ENCODE measurements at regions not wholly inside any gene's neighbourhood (a gene's known extent, or its start where the extent isn't known, plus 50 kb on each side); places are given as distances from the start of the nearest gene placed in this dataset.
"Not testable (repeated sequence)": the region's sequence is repeated elsewhere in the genome, so short reads cannot be mapped to it uniquely, and the experiment has no call there.

- 94 to 96% methylated on average over 3 of the region's 3 CpGs for WGBS, 2 donors
- no peaks in the 10 kb centered on the region for H3K27me3 ChIP-seq (ENCODE audit: control insufficient read depth in 1 of 2, insufficient read depth in 2 of 2, low read length in 1 of 2)
Measured at GRCh38 chr3:106093616-106094015, 224.8 kb upstream of the CBLB start.

GRCh38 chr3:106097817-106098435 is 229.1 kb upstream of the CBLB start:
- Histone ChIP-seq H3K9me3 (ENCODE audit: control insufficient read depth, low read length) (no peaks in the 10 kb centered on the region), H3K4me3 (ENCODE audit: low read length in 2 of 2) (no peak overlapping the region), H3K36me3 (ENCODE audit: control insufficient read depth in 1 of 2, insufficient read depth in 2 of 2, low read length in 1 of 2) (no peaks in the 10 kb centered on the region), H3K27ac (ENCODE audit: low read depth in 1 of 2, low read length in 2 of 2) (no peak overlapping the region), H3K4me1 (ENCODE audit: control insufficient read depth in 1 of 2, insufficient read depth in 2 of 2, low read length in 2 of 2) (no peaks in the 10 kb centered on the region), H3K27me3 (ENCODE audit: control insufficient read depth in 1 of 2, insufficient read depth in 2 of 2, low read length in 1 of 2) (no peaks in the 10 kb centered on the region)
- no peak for DNase-seq
- intact Hi-C loops (cut with DNase I): no loop called here
- no peak for ATAC-seq (ENCODE audit: low FRiP score)
- WGBS, 2 donors: 43 to 57% methylated on average over 4 of the region's 4 CpGs

More at GRCh38 chr3:106093616-106094015, 224.8 kb upstream of the CBLB start:
- DNase-seq (no peak), ATAC-seq (ENCODE audit: low FRiP score) (no peak)
- no peak overlapping the region for H3K4me3 ChIP-seq (ENCODE audit: low read length in 2 of 2)
- no peaks in the 10 kb centered on the region for H3K36me3 ChIP-seq (ENCODE audit: control insufficient read depth in 1 of 2, insufficient read depth in 2 of 2, low read length in 1 of 2)
- no peaks in the 10 kb centered on the region for H3K9me3 ChIP-seq (ENCODE audit: control insufficient read depth, low read length)
- H3K4me1 ChIP-seq (ENCODE audit: control insufficient read depth in 1 of 2, insufficient read depth in 2 of 2, low read length in 2 of 2): no peaks in the 10 kb centered on the region
- intact Hi-C loops (cut with DNase I): no loop called here
- H3K27ac ChIP-seq (ENCODE audit: low read depth in 1 of 2, low read length in 2 of 2): no peak overlapping the region

- intact Hi-C loops (cut with DNase I): no loop called here
- Histone ChIP-seq H3K9me3 (ENCODE audit: control insufficient read depth, low read length) (no peaks in the 10 kb centered on the region), H3K4me1 (ENCODE audit: control insufficient read depth in 1 of 2, insufficient read depth in 2 of 2, low read length in 2 of 2) (no peaks in the 10 kb centered on the region), H3K4me3 (ENCODE audit: low read length in 2 of 2) (no peak overlapping the region), H3K27me3 (ENCODE audit: control insufficient read depth in 1 of 2, insufficient read depth in 2 of 2, low read length in 1 of 2) (no peaks in the 10 kb centered on the region), H3K27ac (ENCODE audit: low read depth in 1 of 2, low read length in 2 of 2) (no peak overlapping the region), H3K36me3 (ENCODE audit: control insufficient read depth in 1 of 2, insufficient read depth in 2 of 2, low read length in 1 of 2) (no peaks in the 10 kb centered on the region)
- WGBS, 2 donors: 79 to 91% methylated on average over 2 of the region's 2 CpGs
- ATAC-seq (ENCODE audit: low FRiP score) (no peak), DNase-seq (no peak)
Measured at GRCh38 chr3:106103383-106103782, 234.6 kb upstream of the CBLB start.

- WGBS, 2 donors: 73 to 97% methylated on average over 4 of the region's 4 CpGs
- ATAC-seq (ENCODE audit: low FRiP score) (no peak), DNase-seq (peak in 1 of 2 donors; percentile 68)
- Histone ChIP-seq H3K4me3 (ENCODE audit: low read length in 2 of 2) (no peak overlapping the region), H3K27ac (ENCODE audit: low read depth in 1 of 2, low read length in 2 of 2) (no peak overlapping the region), H3K36me3 (ENCODE audit: control insufficient read depth in 1 of 2, insufficient read depth in 2 of 2, low read length in 1 of 2) (no peaks in the 10 kb centered on the region), H3K27me3 (ENCODE audit: control insufficient read depth in 1 of 2, insufficient read depth in 2 of 2, low read length in 1 of 2) (no peaks in the 10 kb centered on the region), H3K4me1 (ENCODE audit: control insufficient read depth in 1 of 2, insufficient read depth in 2 of 2, low read length in 2 of 2) (no peaks in the 10 kb centered on the region), H3K9me3 (ENCODE audit: control insufficient read depth, low read length) (no peaks in the 10 kb centered on the region)
- intact Hi-C loops (cut with DNase I): no loop called here
Measured at GRCh38 chr3:106104078-106104477, 235.3 kb upstream of the CBLB start.

- Histone ChIP-seq H3K36me3 (ENCODE audit: control insufficient read depth in 1 of 2, insufficient read depth in 2 of 2, low read length in 1 of 2) (no peaks in the 10 kb centered on the region), H3K27me3 (ENCODE audit: control insufficient read depth in 1 of 2, insufficient read depth in 2 of 2, low read length in 1 of 2) (no peaks in the 10 kb centered on the region), H3K4me3 (ENCODE audit: low read length in 2 of 2) (no peak overlapping the region), H3K27ac (ENCODE audit: low read depth in 1 of 2, low read length in 2 of 2) (no peak overlapping the region), H3K4me1 (ENCODE audit: control insufficient read depth in 1 of 2, insufficient read depth in 2 of 2, low read length in 2 of 2) (no peaks in the 10 kb centered on the region), H3K9me3 (ENCODE audit: control insufficient read depth, low read length) (no peaks in the 10 kb centered on the region)
- DNase-seq: no peak
- 82 to 88% methylated on average over 2 of the region's 2 CpGs for WGBS, 2 donors
- no peak for ATAC-seq (ENCODE audit: low FRiP score)
- intact Hi-C loops (cut with DNase I): no loop called here
Measured at GRCh38 chr3:106108925-106109324, 240.1 kb upstream of the CBLB start.

- ATAC-seq (ENCODE audit: low FRiP score); H3K9me3 ChIP-seq (ENCODE audit: control insufficient read depth, low read length): not testable (repeated sequence)
Measured at GRCh38 chr3:106112561-106112960, 243.7 kb upstream of the CBLB start.

GRCh38 chr3:106113747-106114146 is 244.9 kb upstream of the CBLB start:
- no peak overlapping the region for H3K27ac ChIP-seq (ENCODE audit: low read depth in 1 of 2, low read length in 2 of 2)
- H3K4me3 ChIP-seq (ENCODE audit: low read length in 2 of 2): no peak overlapping the region
- no peak for DNase-seq
- H3K36me3 ChIP-seq (ENCODE audit: control insufficient read depth in 1 of 2, insufficient read depth in 2 of 2, low read length in 1 of 2): no peaks in the 10 kb centered on the region
- WGBS, 2 donors: 71 to 81% methylated on average over 1 of the region's 1 CpG
- intact Hi-C loops (cut with DNase I): no loop called here
- no peaks in the 10 kb centered on the region for H3K27me3 ChIP-seq (ENCODE audit: control insufficient read depth in 1 of 2, insufficient read depth in 2 of 2, low read length in 1 of 2)
- H3K4me1 ChIP-seq (ENCODE audit: control insufficient read depth in 1 of 2, insufficient read depth in 2 of 2, low read length in 2 of 2): no peaks in the 10 kb centered on the region
- ATAC-seq (ENCODE audit: low FRiP score): no peak
- H3K9me3 ChIP-seq (ENCODE audit: control insufficient read depth, low read length): no peaks in the 10 kb centered on the region

More at GRCh38 chr3:106112561-106112960, 243.7 kb upstream of the CBLB start:
- intact Hi-C loops (cut with DNase I); H3K4me1 ChIP-seq (ENCODE audit: control insufficient read depth in 1 of 2, insufficient read depth in 2 of 2, low read length in 2 of 2); H3K36me3 ChIP-seq (ENCODE audit: control insufficient read depth in 1 of 2, insufficient read depth in 2 of 2, low read length in 1 of 2); H3K4me3 ChIP-seq (ENCODE audit: low read length in 2 of 2); H3K27me3 ChIP-seq (ENCODE audit: control insufficient read depth in 1 of 2, insufficient read depth in 2 of 2, low read length in 1 of 2); H3K27ac ChIP-seq (ENCODE audit: low read depth in 1 of 2, low read length in 2 of 2): not testable (repeated sequence)
- peak in 1 of 2 donors; percentile 41 for DNase-seq
- WGBS, 2 donors: 98 to 100% methylated on average over 8 to 23 of the region's 26 CpGs

- Histone ChIP-seq H3K4me3 (ENCODE audit: low read length in 2 of 2) (no peak overlapping the region), H3K36me3 (ENCODE audit: control insufficient read depth in 1 of 2, insufficient read depth in 2 of 2, low read length in 1 of 2) (no peaks in the 10 kb centered on the region), H3K27me3 (ENCODE audit: control insufficient read depth in 1 of 2, insufficient read depth in 2 of 2, low read length in 1 of 2) (no peaks in the 10 kb centered on the region), H3K4me1 (ENCODE audit: control insufficient read depth in 1 of 2, insufficient read depth in 2 of 2, low read length in 2 of 2) (no peaks in the 10 kb centered on the region), H3K27ac (ENCODE audit: low read depth in 1 of 2, low read length in 2 of 2) (no peak overlapping the region), H3K9me3 (ENCODE audit: control insufficient read depth, low read length) (no peaks in the 10 kb centered on the region)
- intact Hi-C loops (cut with DNase I): no loop called here
- DNase-seq: no peak
- no peak for ATAC-seq (ENCODE audit: low FRiP score)
- WGBS, 2 donors: 75 to 79% methylated on average over 1 of the region's 1 CpG
Measured at GRCh38 chr3:106114220-106114619, 245.4 kb upstream of the CBLB start.

GRCh38 chr3:106114848-106115247 is 246.0 kb upstream of the CBLB start:
- no peaks in the 10 kb centered on the region for H3K9me3 ChIP-seq (ENCODE audit: control insufficient read depth, low read length)
- DNase-seq (no peak), ATAC-seq (ENCODE audit: low FRiP score) (no peak)
- intact Hi-C loops (cut with DNase I): no loop called here
- no peak overlapping the region for H3K27ac ChIP-seq (ENCODE audit: low read depth in 1 of 2, low read length in 2 of 2)
- no peaks in the 10 kb centered on the region for H3K27me3 ChIP-seq (ENCODE audit: control insufficient read depth in 1 of 2, insufficient read depth in 2 of 2, low read length in 1 of 2)
- no peaks in the 10 kb centered on the region for H3K36me3 ChIP-seq (ENCODE audit: control insufficient read depth in 1 of 2, insufficient read depth in 2 of 2, low read length in 1 of 2)
- H3K4me3 ChIP-seq (ENCODE audit: low read length in 2 of 2): no peak overlapping the region
- H3K4me1 ChIP-seq (ENCODE audit: control insufficient read depth in 1 of 2, insufficient read depth in 2 of 2, low read length in 2 of 2): no peaks in the 10 kb centered on the region

Data from aorta (tissue), 5 donors.